Stimulated activated CD4-positive, alpha-beta T cell treated with anti-CD3 and anti-CD28 coated beads, Interleukin-2, amount 100 ng/mL, for 24 hours (primary cell): ENCODE measurements at regions not wholly inside any gene's neighbourhood (a gene's known extent, or its start where the extent isn't known, plus 50 kb on each side); places are given as distances from the start of the nearest gene placed in this dataset.
"Not testable (repeated sequence)": the region's sequence is repeated elsewhere in the genome, so short reads cannot be mapped to it uniquely, and the experiment has no call there.

Experiments used
- DNase-seq, 2 donors: peaks; one replicate each; pipeline ENCODE4 v3.0.0-alpha.2; 2020

GRCh38 chr16:13336907-13337881 is 435.8 kb downstream of the SHISA9 start:
- DNase-seq: not testable (repeated sequence)

- no peak for DNase-seq
Observed at GRCh38 chr16:13338044-13338443, 436.6 kb downstream of the SHISA9 start.

DNA sequence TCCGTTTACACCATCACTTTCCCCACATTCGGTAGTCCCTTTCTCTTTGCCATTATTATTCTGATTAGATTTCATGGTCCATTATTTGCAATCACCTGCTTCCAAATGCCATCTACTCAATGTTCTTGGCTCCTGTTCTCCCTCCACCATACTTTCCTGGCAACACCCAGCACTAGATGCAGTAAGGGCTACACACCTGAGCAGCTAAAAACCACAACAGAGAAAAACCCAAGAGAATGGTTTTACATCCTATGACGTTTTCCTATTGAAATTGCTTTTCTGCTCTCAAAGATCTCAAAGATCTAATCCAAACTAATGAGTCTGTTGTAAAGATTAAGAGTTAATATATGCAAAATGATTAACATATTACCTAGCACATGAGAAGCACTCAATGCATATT is 441.3 kb downstream of the SHISA9 start:
- DNase-seq: no peak

DNA sequence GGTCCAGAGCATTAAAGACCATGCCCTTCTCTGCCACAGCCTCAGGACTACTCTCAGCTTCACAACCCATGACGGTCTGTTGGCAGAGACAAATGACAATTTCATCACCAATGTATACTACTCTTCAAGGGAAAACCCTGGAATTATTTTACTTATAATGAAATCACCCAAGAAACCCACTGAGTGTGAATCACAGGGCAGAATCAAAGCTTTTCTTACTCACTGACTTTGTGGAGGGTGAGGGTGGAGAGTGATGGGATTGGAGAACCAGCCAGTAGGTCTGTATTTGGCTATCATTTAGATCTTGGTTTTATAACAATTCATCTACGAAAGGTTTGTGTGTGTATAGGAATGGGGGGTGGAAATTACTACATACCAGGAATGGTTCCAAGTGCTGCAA is 442.6 kb downstream of the SHISA9 start:
- no peak for DNase-seq

GRCh38 chr16:13348416-13348815 is 447.0 kb downstream of the SHISA9 start:
- no peak for DNase-seq

DNA sequence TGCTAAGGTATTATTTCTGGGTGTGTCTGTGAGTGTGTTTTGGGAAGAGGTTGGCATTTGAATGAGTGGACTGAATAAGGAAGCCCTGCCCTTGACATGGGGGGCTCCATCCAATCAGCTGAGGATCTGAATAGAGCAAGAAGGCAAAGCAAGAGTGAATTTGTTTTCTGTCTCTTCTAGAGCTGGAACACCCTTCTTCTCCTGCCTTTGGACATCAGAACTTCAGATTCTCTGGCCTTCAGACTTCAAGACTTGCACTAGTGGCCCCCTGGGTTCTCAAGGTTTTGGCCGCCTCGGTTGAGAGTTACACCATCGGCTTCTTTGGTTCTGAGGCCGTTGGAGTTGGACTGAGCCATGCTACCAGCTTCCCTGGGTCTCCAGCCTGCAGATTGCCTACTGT is 448.6 kb downstream of the SHISA9 start:
- no peak for DNase-seq

DNA sequence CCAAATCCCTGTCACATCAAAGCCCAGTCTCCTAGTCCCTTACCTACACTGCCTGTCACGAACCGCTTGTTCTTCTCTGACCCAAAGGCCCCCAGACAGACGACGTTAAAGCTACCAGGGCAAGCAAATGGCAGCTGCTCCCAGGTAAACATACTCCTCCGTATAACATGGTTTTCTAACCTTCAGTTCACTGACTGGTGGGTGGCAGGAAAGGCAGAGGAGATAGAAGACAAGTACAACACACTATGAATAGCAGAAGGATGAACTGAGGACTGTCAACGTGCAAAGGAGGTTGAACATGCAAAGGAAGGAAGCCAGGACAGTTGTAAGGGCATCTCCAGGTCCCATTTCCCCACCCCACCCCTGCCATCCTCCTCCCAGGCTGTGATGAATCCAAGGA is 449.8 kb downstream of the SHISA9 start:
- DNase-seq: no peak

DNA sequence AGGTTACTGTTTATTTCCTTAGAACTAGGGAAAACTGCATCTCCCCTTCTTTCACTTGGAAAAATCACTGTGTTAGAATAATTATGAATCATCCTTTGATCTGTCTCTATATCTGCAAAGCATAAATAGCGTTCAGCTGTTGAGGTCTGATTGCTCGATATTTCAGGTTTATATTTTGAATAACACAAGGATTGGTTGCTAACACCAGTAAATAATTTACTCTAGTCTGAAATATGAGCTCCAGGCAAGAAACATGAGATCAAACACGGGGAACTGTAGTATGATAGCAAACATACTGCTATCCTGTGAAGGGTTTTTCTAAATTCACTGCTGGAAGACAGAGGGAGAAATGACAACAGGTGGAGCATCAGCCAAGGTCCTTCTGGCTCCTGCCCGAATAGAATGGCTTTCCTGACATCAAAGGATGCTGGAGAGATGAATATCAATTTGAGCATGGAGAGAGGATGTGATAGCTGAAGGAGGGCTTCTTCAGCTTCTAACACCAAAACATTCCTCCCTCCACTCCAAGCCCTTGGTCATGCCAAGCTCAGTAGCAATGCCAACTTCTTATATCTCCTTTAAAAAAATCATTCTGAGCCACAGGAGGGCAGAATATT is 450.3 kb downstream of the SHISA9 start:
- DNase-seq: no peak

- DNase-seq: not testable (repeated sequence)
Observed at GRCh38 chr16:13352796-13353195, 451.4 kb downstream of the SHISA9 start.

GRCh38 chr16:13357842-13358241 is 456.4 kb downstream of the SHISA9 start:
- DNase-seq: not testable (repeated sequence)

DNA sequence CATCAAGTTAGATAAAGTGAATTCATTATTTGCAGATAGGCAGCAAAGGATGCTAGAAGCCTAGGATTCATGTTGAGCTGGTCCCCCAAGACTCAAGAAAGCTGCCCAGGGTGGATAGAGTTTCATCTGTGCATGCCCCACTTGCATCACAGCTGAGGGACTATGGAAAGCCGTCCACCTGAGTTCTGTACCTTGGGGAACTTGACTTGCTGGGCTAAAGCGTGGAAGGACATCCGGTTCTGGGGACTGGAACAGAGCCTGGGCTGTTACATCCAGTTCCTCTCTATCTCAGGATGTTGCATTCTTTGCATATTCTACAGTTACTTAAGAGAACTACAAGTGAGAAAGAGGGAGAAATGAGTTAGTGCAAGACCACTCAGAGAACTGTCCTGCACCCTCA is 458.4 kb downstream of the SHISA9 start:
- DNase-seq: no peak

DNA sequence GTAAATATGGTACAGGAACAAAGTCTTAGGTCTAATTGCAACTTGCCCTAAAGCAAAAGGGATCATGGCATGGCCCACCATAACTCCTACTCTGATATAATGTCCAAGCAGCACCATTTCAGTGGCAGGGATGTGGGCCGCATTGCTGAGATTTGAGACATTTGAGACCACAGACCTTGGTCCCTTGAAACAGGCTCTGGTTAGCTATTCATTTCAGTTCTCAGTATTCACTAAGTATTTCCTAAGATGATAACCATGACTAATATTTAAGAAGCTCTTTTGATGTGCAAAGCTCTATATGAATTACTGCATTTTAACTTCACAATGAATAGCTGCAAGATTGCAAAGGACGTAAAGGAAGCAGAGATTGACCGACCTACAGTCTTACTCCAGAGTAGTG is 471.0 kb downstream of the SHISA9 start:
- no peak for DNase-seq

DNA sequence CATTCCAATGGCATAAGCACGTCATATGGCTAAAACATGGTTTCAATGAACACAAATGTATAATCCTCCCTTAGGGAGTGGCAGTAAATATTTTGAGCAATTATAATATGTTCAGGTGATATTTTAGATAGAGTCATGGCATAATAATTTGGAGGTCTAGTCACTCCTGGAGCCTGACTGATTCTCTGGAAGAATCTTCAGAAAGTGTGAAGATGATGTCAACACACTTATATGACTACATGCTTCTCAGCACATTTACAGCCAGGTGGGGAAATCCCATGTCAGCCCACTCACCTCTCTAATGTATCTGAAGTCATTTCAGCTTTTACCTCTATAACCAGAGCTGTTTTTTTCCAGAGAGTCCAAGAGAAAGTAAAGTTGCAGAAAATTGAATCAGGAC is 474.8 kb downstream of the SHISA9 start:
- no peak for DNase-seq

DNA sequence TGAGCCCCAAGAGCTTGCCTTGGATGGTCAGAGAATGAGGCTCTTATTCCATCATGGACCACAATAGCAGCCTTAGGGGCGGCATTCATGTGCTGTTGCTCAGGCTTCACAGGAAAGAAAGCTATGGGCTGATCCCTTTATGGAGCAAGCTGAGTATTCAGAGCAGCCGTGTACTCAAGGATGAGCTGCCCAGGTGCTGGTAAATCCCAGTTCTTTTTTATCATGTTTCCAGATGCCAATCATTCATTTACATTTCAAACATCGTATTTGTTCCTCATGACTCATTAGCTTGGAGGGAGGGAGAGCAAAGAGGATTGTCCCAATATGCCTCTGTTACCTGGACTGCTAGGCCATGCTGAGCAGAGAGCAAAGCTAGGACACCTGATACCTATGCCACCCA is 475.7 kb downstream of the SHISA9 start:
- DNase-seq: no peak

DNA sequence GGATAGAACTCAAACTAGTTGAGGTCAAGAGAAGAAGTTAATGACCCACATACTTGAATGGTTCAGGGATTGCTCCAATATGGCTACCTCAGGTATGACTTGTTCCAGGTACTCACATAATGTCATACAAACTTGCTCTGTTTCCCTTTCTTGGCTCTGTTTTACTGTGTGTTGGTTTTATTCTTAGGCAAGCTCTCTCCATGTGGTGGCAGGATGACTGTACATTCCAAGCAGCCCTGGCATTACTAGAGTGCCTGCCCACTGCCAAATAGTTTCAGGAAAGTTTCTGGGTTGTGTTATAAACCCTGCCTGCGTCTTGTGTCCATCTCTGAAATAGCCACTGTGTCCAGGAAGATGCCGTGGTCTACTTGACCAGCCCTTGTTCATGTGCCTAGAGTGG is 476.8 kb downstream of the SHISA9 start:
- DNase-seq: no peak

DNA sequence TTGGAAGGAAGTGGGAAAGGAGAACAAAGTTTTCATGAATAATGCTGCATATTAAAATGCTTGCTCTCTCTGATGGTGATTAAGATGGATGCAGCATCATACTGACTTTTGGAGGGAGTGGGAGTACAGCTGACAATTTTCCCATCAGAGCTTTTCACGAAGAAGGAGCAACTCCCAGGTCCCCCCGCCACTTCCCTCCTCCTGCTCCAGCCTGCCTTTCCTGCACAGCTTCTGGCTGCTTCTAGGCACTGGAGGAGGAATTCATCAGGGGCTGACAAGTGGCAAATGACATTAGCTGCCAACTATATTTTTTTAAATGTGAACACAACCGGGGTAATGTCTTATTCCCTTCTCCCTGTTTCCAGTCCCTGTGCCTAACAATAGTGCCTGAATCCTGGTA is 477.9 kb downstream of the SHISA9 start:
- DNase-seq: no peak

GRCh38 chr16:13385156-13386040 is 484.0 kb downstream of the SHISA9 start:
- not testable (repeated sequence) for DNase-seq

DNA sequence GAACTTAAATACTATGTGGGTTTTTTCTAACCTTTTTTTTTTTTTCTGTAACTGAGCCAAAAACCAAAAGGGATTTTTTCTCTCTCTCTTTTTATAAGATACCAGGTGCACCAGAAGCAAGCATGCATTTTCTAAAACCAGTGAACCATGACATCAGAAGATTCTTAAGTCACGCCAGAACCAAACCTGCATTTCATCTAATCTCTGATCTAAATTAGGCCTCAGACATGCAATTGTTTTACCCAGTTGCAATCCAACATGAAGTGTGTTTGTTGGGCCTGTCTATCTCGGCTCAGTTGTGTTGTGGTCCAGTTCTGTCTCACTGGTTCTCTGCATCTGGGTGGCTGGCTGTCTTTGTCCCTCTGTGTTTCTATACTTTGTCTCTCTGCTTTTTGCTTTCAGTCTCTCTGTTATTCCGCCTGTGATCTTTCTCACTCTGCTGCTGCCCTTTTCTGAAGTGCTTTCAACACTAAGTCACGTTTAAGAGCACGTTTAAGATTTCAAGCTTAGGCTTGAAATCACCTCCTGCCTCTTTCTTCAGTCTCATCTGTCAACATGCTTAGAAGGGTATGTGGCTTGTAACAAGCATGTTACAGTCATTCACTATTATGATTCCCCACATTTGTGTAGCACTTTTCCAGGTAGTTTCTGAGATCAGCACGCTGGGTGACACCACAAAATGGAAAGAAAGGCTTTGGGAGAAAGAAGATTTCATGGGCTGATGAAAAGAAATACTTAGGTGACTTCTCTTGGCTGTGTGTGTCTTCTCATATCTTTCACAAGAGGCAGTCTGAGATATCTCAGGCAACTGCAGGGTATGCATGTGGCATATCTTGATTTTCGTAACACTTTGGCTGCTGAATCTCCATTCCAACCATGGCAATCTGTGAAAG is 488.9 kb downstream of the SHISA9 start:
- DNase-seq: no peak

GRCh38 chr16:13390986-13391305 is 489.5 kb downstream of the SHISA9 start:
- no peak for DNase-seq

DNA sequence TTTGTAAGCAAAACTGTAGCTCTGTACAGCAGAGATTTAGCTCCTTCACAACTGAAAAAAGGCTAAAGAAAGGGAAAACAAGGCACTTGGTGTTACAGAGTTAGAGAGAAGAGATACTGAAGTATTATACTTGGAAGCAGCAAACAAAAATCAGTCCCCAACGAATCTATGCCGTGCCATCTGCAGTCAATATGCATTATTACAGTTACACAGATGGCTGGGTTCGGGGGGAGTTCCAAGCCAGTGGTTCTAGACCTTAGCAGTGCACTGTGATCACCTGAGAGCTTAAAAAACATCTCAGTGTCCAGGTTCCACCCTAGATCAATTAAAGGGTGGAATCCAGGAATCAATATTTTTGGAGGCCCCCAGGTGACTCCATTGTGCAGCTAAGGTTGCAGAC is 489.9 kb downstream of the SHISA9 start:
- DNase-seq: no peak

- no peak for DNase-seq
Observed at GRCh38 chr16:13392341-13392740, 490.9 kb downstream of the SHISA9 start.

GRCh38 chr16:13393816-13394215 is 492.4 kb downstream of the SHISA9 start:
- no peak for DNase-seq
